GM12865 (cell line): ENCODE measurements at regions not wholly inside any gene's neighbourhood (a gene's known extent, or its start where the extent isn't known, plus 50 kb on each side); places are given as distances from the start of the nearest gene placed in this dataset.

ENCODE experiments used
- DNase-seq: peaks from one replicate; pipeline ENCODE4 v3.0.0; 2010; ENCODE audit warnings: low read depth
- H3K4me3 ChIP-seq: 2 replicates; pipeline ENCODE4 v1.5.1; 2011; ENCODE audit warnings: mild to moderate bottlenecking, low read depth, low read length, control low read depth
- TF ChIP-seq, protein P1 (sequence below): IDR thresholded peaks from 2 replicates; pipeline ENCODE4 v1.5.1; 2011; ENCODE audit warnings: low read length, control low read depth, low read depth, inconsistent platforms; ENCODE audit not compliant: insufficient read depth; ENCODE audit errors: missing control alignments

- no peak overlapping the region for H3K4me3 ChIP-seq
- no peak for DNase-seq
- TF ChIP-seq, protein P1, sequence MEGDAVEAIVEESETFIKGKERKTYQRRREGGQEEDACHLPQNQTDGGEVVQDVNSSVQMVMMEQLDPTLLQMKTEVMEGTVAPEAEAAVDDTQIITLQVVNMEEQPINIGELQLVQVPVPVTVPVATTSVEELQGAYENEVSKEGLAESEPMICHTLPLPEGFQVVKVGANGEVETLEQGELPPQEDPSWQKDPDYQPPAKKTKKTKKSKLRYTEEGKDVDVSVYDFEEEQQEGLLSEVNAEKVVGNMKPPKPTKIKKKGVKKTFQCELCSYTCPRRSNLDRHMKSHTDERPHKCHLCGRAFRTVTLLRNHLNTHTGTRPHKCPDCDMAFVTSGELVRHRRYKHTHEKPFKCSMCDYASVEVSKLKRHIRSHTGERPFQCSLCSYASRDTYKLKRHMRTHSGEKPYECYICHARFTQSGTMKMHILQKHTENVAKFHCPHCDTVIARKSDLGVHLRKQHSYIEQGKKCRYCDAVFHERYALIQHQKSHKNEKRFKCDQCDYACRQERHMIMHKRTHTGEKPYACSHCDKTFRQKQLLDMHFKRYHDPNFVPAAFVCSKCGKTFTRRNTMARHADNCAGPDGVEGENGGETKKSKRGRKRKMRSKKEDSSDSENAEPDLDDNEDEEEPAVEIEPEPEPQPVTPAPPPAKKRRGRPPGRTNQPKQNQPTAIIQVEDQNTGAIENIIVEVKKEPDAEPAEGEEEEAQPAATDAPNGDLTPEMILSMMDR, result no peak
Observed at GRCh38 chr2:220011859-220012258, 384.4 kb downstream of the SLC4A3 start.

DNA sequence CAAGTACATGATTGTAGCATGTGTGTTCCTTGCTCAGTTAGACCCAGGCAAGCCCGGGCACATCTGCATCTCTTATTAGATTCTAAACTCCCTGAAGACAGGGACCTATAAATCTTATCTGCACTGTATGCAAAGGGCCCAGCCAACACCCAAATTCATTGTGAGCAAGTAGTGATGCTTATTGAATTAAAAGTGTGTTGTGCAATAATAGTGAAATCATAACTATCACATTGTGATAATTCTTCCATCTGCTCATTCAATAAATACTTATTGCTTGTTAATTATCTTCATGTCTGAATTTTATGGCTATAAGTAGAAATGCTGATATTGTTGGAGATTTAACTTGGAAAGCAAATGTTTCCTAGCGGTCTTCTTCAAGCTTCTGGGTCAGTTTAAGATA lies 387.5 kb downstream of the SLC4A3 start:
- DNase-seq, result no peak
- H3K4me3 ChIP-seq, result no peak overlapping the region
- TF ChIP-seq, protein P1, result no peak

GRCh38 chr2:220015576-220015975 lies 388.1 kb downstream of the SLC4A3 start:
- TF ChIP-seq, protein P1, result no peak
- no peak for DNase-seq
- no peak overlapping the region for H3K4me3 ChIP-seq

GRCh38 chr2:220025207-220025606 lies 397.8 kb downstream of the SLC4A3 start:
- H3K4me3 ChIP-seq, result no peak overlapping the region
- TF ChIP-seq, protein P1, result no peak
- no peak for DNase-seq

DNA sequence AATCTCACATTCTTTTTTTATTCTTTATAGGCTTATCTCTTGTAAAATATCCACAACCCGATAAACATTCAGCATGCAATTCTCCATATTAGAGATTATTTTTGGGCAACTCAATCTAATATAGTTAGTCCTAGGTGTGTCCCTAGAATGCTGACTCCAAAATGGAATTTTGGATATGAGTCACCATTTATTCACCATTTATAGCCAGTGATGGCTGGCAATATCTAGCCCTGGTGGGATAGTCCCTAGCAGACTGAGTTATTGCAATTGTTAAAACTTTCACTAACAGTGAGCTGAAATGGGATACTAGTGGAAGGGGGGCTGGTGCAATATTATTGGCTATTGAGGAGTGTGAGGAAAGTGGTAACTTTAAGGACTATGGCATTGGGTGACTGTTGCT lies 401.6 kb downstream of the SLC4A3 start:
- H3K4me3 ChIP-seq, result no peak overlapping the region
- no peak for DNase-seq
- TF ChIP-seq, protein P1, result no peak

DNA sequence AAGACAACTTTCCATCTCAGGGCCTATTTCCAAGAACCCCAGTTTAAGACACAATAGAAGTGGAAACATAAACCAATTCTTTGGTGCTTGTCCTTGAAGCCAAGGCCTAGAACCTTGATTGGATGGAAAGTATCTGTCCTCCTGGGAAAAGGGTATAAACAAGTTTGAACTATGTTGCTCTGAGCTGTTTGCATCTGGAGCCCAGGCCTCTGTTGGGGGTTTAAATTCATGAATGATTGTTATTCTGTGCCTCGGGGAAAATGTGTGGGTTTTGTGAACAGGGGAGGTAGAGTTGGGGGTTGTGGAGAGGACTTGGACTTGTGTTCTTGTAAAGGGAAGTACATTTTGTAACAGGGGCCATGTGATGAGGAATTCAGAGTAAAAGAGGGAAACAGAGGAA lies 406.1 kb downstream of the SLC4A3 start:
- no peak for DNase-seq
- TF ChIP-seq, protein P1, result no peak
- no peak overlapping the region for H3K4me3 ChIP-seq

DNA sequence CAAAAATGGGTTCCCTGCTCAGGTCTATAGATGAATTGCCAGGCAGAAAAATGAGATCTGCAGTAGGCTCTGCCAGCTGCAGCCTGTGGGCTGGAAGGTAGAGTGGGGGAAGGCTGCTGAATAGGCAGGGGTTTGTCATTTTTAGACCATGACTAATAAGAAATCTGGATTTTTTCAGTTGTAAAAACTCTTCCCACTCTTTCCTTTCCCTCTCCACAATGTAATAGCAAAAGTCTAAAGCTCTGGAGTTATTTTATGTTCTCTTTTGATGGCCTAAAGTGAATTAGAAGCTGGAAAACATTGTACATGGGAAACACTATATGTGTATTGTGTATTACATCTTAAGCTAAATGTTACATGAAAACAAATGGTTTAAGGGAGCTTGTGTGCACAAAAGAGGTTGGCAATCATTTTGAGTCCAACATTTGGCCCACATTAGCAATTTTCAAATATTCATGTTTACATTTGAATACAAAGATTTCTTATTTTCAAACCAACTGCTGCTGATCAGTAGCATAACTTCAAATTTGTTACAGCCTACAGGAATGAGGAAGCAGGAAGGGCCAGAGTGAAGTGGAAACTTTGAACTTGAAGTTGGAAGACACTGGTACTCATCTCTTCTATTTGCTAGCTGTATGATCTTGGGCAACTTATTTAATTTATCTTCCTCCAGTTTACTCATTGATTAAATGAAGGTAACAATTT lies 407.1 kb downstream of the SLC4A3 start:
- no peak overlapping the region for H3K4me3 ChIP-seq
- no peak for DNase-seq
- TF ChIP-seq, protein P1, result no peak
